KG1 (cell line): ENCODE measurements at regions not wholly inside any gene's neighbourhood (a gene's known extent, or its start where the extent isn't known, plus 50 kb on each side); places are given as distances from the start of the nearest gene placed in this dataset.

Experiments
- DNase-seq: peaks from one replicate; lab custom pipeline; 2025; lab: John Stamatoyannopoulos, UW

GRCh38 chr6:122066200-122066599 is 333.3 kb upstream of the HSF2 start:
- no peak for DNase-seq

- DNase-seq = no peak
These were observed 331.1 kb upstream of the HSF2 start for GRCh38 chr6:122068291-122068769.

- no peak for DNase-seq
These were observed 329.5 kb upstream of the HSF2 start for GRCh38 chr6:122069932-122070331.

- DNase-seq = no peak
These were observed 327.3 kb upstream of the HSF2 start for GRCh38 chr6:122072014-122072647.

GRCh38 chr6:122075084-122075838 is 324.2 kb upstream of the HSF2 start:
- no peak for DNase-seq

GRCh38 chr6:122075917-122076316 is 323.5 kb upstream of the HSF2 start:
- no peak for DNase-seq

GRCh38 chr6:122077603-122078002 is 321.8 kb upstream of the HSF2 start:
- DNase-seq = no peak

- no peak for DNase-seq
These were observed 321.0 kb upstream of the HSF2 start for GRCh38 chr6:122078481-122078880.

- DNase-seq = no peak
These were observed 319.5 kb upstream of the HSF2 start for GRCh38 chr6:122079916-122080315.

GRCh38 chr6:122081921-122082320 is 317.5 kb upstream of the HSF2 start:
- no peak for DNase-seq

GRCh38 chr6:122082370-122082769 is 317.1 kb upstream of the HSF2 start:
- no peak for DNase-seq

- no peak for DNase-seq
These were observed 307.1 kb upstream of the HSF2 start for GRCh38 chr6:122092366-122092765.

GRCh38 chr6:122098201-122098678 is 301.2 kb upstream of the HSF2 start:
- DNase-seq = no peak

- no peak for DNase-seq
These were observed 297.4 kb upstream of the HSF2 start for GRCh38 chr6:122102026-122102425.

GRCh38 chr6:122107256-122107852 is 292.1 kb upstream of the HSF2 start:
- no peak for DNase-seq

- DNase-seq = no peak
These were observed 290.4 kb upstream of the HSF2 start for GRCh38 chr6:122109075-122109474.

- DNase-seq = no peak
These were observed 284.7 kb upstream of the HSF2 start for GRCh38 chr6:122114717-122115116.

GRCh38 chr6:122116119-122116834 is 283.2 kb upstream of the HSF2 start:
- DNase-seq = no peak

- DNase-seq = no peak
These were observed 282.4 kb upstream of the HSF2 start for GRCh38 chr6:122116835-122117627.

GRCh38 chr6:122118945-122119506 is 280.4 kb upstream of the HSF2 start:
- DNase-seq = no peak

GRCh38 chr6:122122202-122122601 is 277.2 kb upstream of the HSF2 start:
- no peak for DNase-seq
